Mucosa of gallbladder (tissue), 1 donor: ENCODE measurements at regions not wholly inside any gene's neighbourhood (a gene's known extent, or its start where the extent isn't known, plus 50 kb on each side); places are given as distances from the start of the nearest gene placed in this dataset.

Source experiments
- DNase-seq: peaks from one replicate; pipeline ENCODE4 v3.0.0-alpha.2; 2020; ENCODE audit warnings: low spot score
- donor health status: DM: no; HTN: no; CAD: no.

DNA sequence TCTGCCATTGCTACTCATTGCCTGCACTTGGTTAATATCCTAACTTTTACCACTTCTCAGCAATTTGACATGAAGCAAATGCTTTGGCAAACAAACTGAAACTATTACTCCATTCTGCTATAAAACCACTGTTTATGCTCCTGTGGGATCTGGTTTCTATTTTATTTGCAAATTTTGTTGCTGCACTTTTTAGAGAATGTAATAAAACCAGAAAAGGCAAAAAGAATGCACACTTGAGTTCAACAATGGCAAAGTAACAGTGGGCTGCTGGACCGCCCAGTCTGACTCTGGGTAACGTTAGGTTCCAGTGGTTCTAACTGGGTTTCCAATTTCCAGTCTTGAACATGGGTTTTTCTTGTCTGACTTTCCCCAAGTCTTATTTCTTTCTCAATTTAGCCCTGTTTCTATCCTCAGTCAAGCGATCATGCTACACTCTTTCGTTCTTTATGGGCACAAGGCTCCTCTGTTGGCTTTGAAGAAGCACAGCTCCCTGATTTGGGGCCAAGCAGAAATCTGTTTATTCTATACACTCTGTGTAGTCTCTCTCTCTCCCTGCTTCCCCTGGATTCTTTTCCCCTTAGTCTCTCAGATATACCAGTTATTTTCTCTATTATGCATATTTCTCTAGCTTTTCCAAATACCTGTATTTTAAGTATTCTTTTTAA lies 129.2 kb upstream of the FAM3C start:
- no peak for DNase-seq

DNA sequence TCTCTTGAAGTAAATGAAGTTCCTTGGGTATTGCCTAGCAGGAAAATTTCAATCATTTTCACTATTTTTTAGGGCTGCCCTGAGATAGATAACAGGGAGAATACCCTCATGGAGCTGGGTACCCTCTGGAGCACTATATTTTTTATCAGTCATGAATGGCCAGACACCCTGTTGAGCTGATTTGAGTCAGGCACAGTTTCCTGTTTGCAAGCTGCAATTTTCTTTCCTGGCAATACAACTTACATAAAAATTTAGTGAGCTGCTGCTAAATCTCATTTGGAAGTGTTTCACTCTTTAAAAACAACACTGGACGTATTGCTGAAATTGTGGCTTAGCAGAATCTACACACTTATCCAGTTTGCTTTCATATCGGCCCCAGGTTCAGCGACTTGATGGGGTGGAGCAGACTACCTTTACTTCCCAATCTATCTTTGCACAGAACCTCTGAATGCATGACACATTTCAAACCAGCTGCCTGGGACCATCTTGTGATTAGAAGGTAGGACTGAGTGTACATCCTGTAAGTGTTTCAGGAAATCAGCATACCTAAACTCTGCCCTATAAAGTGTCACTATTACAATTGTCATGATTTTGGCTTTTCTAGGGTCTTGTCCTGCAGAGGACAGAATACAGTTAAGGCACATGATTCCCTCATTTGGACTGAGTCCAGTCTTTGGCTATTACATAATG lies 125.7 kb upstream of the FAM3C start:
- no peak for DNase-seq

DNA sequence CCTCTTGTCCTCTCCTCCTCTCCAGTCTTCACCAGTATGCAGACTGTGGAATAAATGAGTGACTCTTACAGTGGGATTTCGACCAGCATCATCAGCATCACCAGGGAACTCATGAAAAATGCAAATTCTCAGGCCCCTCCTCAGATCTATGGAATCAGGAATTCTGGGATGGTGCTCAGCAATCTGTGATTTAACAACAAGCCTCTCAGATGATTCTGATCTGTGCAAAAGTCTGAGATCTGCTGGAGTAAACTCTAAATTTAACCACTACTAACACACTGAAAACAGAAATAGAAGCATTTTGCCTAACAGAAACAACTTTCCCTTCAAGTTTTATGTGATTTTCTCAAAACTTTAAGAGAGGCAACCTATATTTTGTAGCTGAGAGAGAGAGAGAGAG lies 124.8 kb upstream of the FAM3C start:
- no peak for DNase-seq

DNA sequence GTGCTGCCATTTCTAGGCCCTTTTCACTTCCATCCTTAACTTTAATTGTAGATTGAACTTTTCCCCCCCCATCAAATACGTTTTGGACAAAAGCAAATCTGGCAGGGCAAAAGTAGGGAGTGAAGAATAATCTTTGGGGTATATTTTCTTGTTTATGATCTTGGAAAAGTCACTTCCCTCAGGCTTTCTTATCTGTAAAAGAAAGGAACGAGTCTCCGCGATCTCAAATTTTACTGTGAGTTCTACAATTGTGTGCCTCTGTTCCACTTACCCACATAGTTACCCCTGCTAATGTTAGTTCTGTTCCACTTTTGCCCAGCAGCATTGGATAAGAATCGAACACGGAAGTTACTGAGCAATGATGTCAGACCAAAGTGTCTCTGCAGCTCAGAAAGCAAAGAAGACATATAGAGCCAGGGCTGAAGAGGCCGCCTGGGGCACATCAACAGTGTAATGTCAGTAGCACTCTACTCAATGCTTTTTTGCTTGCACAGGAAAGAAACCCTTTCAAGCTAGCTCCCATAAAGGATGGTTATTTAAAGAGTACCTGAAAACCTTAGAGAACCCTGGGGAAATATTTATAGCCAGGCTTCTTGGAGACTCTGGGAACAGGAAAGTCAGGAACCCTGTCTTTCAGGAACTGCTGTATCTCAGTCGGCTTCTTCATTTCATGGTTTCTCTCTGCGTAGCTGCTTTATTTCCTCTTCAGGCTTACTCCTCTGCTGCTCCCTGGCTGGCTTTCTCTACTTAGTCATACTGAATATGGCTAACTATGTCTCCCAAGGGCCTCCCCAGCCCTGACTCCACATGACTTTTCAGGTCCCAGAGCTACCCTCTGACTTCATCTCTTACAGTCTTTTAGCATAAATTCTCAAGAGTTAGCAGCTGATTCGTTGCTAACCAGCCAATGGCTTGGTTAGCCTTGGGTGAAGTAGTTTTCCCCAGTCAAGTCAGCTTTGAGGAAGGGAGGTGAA lies 123.7 kb upstream of the FAM3C start:
- no peak for DNase-seq

DNA sequence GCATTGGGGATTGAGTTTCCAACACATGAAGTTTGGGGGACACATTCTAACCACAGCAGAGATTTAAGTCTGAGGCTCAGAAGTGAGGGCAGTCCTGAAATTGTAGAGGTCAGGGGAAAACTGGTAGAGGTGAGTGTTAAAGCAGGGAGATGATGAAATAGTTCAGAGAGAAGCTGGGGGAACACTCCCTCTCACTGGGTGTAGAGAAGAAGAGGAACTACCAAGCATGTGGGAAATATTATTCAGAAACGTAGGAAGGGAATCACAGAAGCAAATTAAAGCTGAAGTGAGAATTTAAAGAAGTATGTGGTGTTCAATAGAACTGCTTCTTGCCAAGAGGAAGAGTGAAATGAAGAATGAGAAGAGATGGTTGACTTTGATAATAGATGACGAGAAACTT lies 121.5 kb upstream of the FAM3C start:
- DNase-seq = no peak

DNA sequence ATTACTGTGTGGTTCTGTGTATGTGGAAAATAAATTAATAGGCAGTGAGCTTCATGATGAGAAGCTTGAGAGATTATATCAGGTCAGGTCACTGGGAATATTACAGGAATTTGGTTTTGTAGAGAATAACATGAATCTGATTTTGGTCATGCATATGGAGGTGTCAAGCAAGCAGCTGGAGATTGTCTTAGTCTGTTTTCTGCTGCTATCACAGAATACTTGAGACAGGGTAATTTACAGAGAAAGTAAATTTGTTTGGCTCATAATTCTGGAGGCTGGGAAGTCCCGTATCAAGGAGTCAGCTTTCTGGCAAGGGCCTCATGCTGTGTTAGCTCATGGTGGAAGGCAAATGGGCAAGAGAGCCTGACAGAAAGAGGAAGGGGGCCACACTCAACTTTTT lies 120.7 kb upstream of the FAM3C start:
- DNase-seq = no peak

DNA sequence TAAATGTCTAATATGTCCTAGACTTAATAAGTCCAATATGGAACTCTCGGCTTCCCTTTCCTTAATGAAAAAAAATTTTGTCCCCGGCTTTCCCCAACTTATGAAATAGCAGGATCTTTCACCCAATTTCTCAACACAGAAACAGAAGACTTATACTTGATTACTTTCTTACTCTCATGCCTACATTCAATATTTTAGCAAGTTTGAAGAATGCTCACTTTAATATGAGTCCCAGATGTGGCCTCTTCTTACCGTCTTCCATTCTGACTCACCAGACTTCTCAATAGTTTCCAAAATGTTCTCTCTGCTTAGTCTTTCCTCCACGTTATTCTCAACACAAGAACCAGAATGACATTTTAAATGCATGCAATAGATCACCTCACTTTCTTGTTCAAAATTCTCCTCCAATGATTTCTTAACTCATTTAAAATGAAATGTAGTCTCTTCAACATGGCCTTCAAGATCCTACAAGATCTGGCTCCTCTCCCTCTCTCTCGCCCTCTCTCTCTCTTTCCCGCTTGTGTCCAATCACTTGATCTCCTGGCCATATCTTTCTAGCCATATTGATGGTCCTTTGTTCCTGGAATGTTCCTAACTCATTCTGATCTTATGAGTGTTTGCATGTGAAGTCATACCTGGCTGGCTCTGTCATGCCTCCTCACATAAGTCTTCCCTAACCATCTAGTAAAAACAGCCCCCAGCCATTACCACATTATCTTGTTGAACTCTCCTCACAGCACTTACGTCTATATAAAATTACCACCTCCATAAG lies 119.7 kb upstream of the FAM3C start:
- DNase-seq = no peak

DNA sequence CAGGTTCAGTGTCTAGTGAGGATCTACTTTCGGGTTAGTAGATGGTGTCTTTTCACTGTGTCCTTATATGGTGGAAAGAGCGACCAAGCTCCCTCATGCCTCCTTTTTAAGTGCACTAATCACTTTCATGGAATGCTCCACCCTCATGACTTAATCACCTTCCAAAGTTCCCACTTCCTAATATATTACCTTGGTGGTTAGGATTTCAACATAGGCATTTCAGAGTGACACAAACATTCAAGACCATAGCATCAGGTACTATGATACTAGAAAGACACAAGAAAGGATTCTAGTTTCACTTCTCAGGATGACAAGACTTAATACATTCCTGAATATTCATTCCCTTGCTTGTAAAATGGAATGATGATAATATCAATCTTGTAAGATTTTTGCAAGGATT lies 119.1 kb upstream of the FAM3C start:
- DNase-seq = no peak

DNA sequence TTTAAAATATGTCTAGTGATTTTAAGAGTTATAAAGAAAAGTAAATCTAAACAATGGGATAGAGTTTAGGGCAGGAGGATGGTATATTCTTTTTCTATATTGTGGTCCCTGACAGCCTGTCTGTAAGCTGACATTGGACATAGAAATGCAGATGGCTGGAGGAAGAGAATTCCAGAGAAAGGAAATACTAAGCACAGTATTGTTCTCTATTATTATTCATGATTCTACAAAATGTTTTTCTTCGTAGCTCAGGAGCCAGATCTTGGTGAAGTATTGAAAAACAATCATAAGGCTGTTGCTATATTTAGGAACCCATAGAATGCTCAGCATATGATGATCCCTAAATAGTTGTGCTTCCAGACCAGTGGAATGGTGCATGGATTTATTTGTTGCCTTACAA lies 117.0 kb upstream of the FAM3C start:
- DNase-seq = no peak

DNA sequence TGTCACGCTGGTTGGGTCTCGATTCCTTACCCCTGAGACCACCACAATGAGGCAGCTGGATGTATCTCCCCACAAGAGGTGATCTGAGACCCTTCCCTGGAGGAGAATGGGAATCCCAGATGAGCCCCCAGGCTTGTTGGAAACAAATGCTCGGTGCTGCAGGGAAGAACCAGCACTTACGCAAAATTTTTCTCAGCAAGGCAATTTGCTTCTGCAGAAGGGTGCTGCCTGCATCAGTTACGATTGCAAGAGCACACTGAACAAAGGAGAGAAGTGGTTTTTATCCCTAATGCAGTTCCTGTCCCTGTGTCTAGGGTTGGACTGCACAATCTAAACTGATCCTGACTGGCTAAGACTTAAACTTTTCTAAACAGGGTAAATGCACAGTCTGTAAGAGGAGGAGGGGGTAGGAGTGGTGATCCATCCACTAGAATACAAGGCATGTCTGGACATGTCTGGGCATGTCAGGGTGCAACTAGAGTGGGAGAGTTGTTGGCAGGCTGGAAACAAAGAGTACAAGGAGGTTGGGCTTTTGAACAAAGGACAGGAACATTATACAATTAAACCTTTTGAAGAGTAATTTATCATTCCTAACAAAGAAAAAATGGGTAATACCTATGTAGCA lies 114.9 kb upstream of the FAM3C start:
- DNase-seq = no peak

DNA sequence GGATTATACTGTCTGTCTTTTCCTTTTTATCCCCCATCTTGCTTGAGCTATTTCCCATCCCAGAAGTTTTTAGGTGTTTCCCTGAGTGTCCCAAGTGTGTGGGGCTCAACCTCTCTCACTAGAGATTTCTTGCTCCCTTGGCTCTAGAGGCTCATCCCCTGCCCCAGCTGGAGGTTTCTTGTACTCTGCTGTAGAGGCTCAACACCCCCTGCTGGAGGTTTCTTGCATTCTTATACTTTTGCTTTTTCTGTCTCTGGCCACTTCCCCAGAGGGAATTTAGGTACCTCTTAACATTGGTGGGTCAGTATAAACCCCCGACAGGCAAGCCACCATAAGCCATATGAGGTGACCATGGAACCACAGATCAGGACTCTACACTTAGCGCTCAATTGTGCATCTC lies 114.2 kb upstream of the FAM3C start:
- no peak for DNase-seq

DNA sequence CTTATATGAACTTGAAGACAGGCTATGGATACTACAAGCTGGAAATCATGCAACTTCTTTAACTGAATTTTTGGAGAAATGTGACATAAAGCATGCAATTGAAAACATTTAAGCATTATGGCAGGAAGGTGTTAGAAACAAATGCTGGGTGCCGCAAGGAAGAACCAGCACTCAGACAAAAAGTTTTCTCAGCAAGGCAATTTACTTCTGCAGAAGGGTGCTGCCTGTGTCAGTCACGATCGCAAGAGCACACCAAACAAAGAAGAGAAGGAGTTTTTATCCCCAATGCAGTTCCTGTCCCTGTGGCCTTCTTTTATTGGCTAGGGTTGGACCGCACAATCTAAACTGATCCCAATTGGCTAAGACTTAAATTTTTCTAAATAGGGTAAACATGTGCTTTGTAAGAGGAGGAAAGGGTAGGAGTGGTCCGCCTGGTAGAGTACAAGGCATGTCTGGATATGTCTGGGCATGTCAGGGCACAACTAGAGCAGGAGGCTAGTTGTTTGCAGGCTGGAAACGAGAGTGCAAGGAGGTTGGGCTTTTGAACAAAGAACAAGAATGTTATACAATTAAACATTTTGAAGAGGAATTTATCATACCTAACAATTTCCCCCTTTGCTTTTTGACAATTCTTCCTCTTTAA lies 109.6 kb upstream of the FAM3C start:
- DNase-seq = no peak

DNA sequence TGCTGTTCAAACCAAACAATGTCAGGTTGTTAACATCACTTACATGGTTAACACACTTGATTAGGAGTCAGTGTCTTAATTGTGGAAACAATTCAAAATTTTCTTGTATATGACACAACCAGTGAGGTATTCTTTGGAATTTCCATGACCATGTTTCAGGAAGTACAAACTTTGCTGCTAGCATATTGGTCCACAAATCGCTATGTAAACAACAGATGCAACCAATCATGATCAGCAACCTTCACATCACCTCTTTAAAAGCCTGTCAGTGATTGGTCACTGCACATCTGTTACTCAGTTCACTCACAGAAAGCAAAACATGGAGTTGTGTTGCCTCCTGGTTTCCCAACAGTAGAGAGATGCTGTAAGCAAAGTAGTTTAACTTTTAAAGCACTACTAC lies 108.9 kb upstream of the FAM3C start:
- no peak for DNase-seq

DNA sequence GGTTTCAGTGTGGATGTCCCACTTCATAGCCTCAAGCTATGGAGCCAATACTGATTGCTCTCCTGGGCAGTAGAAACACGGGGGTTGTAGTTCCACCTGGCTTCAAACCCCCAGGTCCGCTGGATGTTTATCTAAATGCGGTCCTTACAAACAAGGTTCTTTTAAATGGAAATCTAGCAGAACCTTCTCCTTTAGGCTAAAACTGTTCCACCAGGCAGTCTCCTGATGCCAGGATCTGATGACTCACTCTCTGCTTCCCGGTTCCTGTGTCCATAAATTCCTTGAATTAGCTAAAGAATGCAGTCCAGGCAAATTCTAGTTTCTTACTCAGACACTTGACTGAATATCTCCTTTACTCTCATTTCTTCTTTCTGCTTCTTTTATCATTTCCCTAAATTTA lies 108.4 kb upstream of the FAM3C start:
- no peak for DNase-seq

DNA sequence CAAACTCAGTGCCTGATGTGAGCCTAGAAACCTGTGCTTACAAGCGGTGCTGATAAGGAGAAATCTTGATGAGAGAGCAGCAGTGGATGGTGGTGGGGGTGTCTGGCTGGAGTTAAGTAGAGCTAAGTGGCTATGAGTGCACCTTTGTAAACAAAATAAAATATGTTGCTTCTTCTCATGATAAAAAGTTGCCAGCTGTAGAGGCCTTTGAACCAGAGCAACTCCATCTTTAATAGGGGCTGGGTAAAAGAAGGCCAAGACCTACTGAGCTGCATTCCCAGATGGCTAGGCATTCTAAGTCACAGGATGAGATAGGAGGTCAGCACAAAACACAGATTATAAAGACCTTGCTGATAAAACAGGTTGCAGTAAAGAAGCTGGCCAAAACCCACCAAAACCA lies 107.6 kb upstream of the FAM3C start:
- no peak for DNase-seq

DNA sequence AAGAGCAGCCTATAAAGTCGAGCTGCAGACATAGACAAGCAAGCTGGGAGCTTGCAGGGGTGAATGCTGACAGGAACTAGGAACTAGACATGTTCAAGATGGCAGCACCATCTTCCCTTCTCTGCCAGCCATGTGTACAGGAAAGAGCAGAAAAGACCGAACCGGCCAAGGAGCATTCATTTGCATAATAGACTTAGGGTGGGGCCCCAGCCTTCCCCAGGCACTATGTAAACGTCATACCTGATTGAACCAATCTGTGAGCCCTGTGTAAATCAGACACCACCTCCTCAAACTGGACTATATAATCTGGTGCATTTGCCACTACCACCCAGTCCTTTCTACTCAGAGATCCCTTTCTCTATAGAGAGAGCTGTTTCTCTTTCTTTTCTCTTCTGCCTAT lies 106.9 kb upstream of the FAM3C start:
- no peak for DNase-seq

DNA sequence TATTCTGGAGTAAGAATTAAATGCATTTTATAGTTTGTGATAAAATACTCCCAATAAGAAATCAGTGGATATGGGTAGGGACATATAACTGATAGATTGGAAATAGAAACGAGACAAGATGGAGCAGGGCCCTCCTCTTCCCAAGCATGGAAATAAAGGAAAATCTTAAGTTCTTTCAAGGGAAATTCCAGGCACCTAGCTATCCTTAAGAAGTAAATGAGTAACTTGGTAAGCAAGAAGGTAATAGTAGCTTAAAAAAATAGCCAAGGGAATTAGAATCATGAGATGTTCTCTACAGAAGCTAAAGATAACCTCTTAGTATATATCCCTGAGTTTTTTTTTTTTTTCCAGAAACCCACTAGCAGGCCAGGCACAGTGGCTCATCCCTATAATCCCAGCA lies 105.5 kb upstream of the FAM3C start:
- DNase-seq = no peak

DNA sequence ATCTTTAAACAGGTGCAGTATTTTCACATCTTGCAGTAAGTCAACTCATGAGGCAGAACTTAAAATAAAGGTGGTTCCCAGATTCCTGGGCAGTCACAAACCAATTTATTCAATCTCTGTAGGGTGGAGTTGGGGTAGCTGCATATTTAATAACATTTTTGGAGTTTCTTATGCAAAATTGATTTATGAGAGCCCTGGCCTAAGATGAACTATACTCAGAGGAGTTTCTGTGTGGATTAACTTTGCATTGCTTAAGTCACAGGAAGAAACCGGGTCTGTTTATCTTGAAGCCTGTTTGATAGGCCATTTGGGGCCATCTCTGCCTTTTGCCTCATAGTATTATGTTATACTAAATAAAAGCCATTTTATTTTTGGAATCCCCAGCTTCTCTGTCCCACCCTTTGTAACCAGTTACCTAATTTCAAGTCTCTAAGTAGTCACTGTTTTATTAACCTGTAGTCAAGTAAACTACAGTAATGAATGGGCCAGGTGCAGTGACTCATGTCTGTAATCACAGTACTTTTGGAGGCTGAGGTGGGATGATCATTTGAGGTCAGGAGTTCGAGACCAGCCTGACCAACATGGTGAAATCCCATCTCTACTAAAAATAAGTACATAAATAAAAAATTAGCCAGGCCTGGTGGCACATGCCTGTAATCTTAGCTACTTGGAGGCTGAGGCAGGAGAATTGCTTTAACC lies 104.4 kb upstream of the FAM3C start:
- no peak for DNase-seq

DNA sequence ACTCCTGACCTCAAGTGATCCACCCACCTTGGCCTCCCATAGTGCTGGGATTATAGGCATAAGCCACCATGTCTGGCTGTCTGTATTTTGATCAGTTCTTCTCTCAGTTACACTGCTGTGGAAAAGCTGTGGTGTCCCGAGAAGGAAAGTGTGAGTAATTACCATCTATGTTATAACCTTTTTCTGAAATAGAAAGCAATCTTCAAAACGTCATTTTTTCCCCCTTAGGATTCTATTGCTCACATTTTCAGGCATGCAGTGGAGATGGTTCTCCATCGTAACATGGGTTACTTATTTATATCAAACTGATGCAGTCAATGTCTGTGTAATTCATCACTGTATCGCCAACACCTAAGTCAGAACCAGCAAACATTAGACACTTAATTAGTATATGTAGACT lies 103.5 kb upstream of the FAM3C start:
- no peak for DNase-seq

DNA sequence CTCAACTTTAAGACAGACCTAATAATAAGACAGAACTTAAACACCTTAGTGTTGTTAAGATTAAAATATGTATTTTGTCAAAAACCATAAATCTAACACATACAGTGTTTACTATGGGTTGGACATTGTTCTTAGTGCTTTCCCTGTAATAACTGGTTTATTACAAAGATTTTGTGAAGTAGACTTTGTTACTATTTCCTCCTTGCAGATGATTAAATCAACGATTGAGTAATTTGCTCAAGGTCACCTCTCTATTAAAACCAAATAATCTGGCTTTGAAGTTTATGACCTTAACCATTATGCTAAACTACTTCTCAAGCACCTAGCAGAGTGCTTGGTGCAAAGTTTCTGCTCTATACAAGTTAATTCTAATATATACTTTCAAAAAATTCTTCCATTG lies 102.7 kb upstream of the FAM3C start:
- DNase-seq = no peak
